Endothelial cell of umbilical vein (primary cell): ENCODE measurements at regions not wholly inside any gene's neighbourhood (a gene's known extent, or its start where the extent isn't known, plus 50 kb on each side); places are given as distances from the start of the nearest gene placed in this dataset.

Experiments
- BruUV-seq: library from RNA; stranded (reverse); fragments of 400-500 nt; replicated peaks from 2 replicates; lab custom pipeline; 2021; lab: Mats Ljungman, UMichigan
- CTCF ChIA-PET: fragments of 300-600, 350-600 bp; sonication (Branson Sonifier 250); formaldehyde crosslinking; loops from one replicate; lab custom pipeline; 2021; ENCODE audit warnings: antibody characterized with exemption, inconsistent platforms; lab: Charles Lee
- POLR2A ChIA-PET: fragments of 300-600, 350-600 bp; sonication (Branson Sonifier 250); formaldehyde crosslinking; loops from one replicate; lab custom pipeline; 2021; ENCODE audit warnings: antibody characterized with exemption, inconsistent platforms; lab: Charles Lee
- DNase-seq: peaks from one replicate; pipeline ENCODE4 v3.0.0-alpha.2; 2011; ENCODE audit warnings: low read depth, low spot score
- FAIRE-seq: peaks from 2 replicates; lab custom pipeline; 2011; peaks lifted over from hg19 to GRCh38; lab: Jason Lieb, UNC
- H2AFZ ChIP-seq: 2 replicates; pipeline ENCODE4 v1.6.0; 2012; ENCODE audit warnings: low read depth, low read length, control low read depth, inconsistent platforms
- H3K27ac ChIP-seq: 2 replicates; pipeline ENCODE4 v1.5.1; 2011; ENCODE audit warnings: low read depth, mild to moderate bottlenecking, control low read depth, low read length, moderate library complexity; ENCODE audit not compliant: insufficient read depth
- H3K27me3 ChIP-seq, 2 experiments: 2 replicates each; pipeline versions ENCODE4 v1.6.0 to v1.6.1; 2011; ENCODE audit warnings: low read length in 2 of 2, mixed read lengths in 1 of 2; ENCODE audit not compliant: control insufficient read depth in 2 of 2, insufficient read depth in 2 of 2
- H3K36me3 ChIP-seq, 2 experiments: 2 replicates in 1 of 2; 3 replicates in 1 of 2; pipeline ENCODE4 v1.5.1; 2011; ENCODE audit warnings: low read length in 2 of 2, mild to moderate bottlenecking in 1 of 2, moderate library complexity in 1 of 2; ENCODE audit not compliant: control insufficient read depth in 2 of 2, insufficient read depth in 2 of 2; ENCODE audit errors: extremely low read depth in 1 of 2
- H3K4me1 ChIP-seq: 3 replicates; pipeline ENCODE4 v1.5.1; 2011; ENCODE audit warnings: mild to moderate bottlenecking, low read length; ENCODE audit not compliant: control insufficient read depth, insufficient read depth; ENCODE audit errors: extremely low read depth
- H3K4me2 ChIP-seq: 2 replicates; pipeline ENCODE4 v1.6.1; 2011; ENCODE audit warnings: low read length, control low read depth, mixed read lengths; ENCODE audit not compliant: insufficient read depth
- H3K4me3 ChIP-seq, 3 experiments: fragments of 200-600 bp in 1 of 3; sonication (generic), shearing (Covaris generic) in 1 of 3; replicated peaks in 1 of 3; 2 replicates each; pipeline ENCODE4 v1.5.1; 2011 to 2016; ENCODE audit warnings: control low read depth in 3 of 3, low read length in 3 of 3, mild to moderate bottlenecking in 2 of 3, inconsistent platforms in 1 of 3, low read depth in 1 of 3, moderate library complexity in 1 of 3; ENCODE audit not compliant: insufficient read depth in 1 of 3
- H3K79me2 ChIP-seq: 2 replicates; pipeline ENCODE4 v1.6.0; 2012; ENCODE audit warnings: low read length, inconsistent platforms; ENCODE audit not compliant: control insufficient read depth, insufficient read depth
- H3K9ac ChIP-seq: replicated peaks from 2 replicates; pipeline ENCODE3; 2011; ENCODE audit warnings: low read length, control low read depth; ENCODE audit not compliant: insufficient read depth; ENCODE audit errors: extremely low read depth
- H3K9me1 ChIP-seq: replicated peaks from 3 replicates; pipeline ENCODE4 v1.6.0; 2011; ENCODE audit warnings: mild to moderate bottlenecking, low read length; ENCODE audit not compliant: control insufficient read depth, insufficient read depth; ENCODE audit errors: extremely low read depth
- H3K9me3 ChIP-seq: replicated peaks from 2 replicates; pipeline ENCODE4 v1.5.1; 2012; ENCODE audit warnings: low read length, inconsistent platforms; ENCODE audit not compliant: control insufficient read depth, insufficient read depth
- H4K20me1 ChIP-seq: replicated peaks from 2 replicates; pipeline ENCODE3; 2011; ENCODE audit warnings: mild to moderate bottlenecking, low read length; ENCODE audit not compliant: control insufficient read depth, insufficient read depth; ENCODE audit errors: extremely low read depth
- CTCF ChIP-seq, 2 donors: IDR thresholded peaks; 1 replicate in 1 of 2; 2 replicates in 1 of 2; pipeline ENCODE4 v1.5.1; 2011; ENCODE audit warnings: low read length in 2 of 2, mild to moderate bottlenecking in 2 of 2, moderate library complexity in 2 of 2, control low read depth in 1 of 2, inconsistent platforms in 1 of 2, low read depth in 1 of 2; ENCODE audit not compliant: insufficient read depth in 1 of 2; ENCODE audit errors: extremely low read depth in 1 of 2
- EZH2 ChIP-seq: IDR thresholded peaks from 2 replicates; pipeline ENCODE4 v1.6.1; 2012; ENCODE audit warnings: borderline replicate concordance, low read depth, mild to moderate bottlenecking, moderate library complexity, low read length, inconsistent platforms; ENCODE audit not compliant: severe bottlenecking
- FOS ChIP-seq: IDR thresholded peaks from 2 replicates; pipeline ENCODE4 v1.6.1; 2011; ENCODE audit warnings: mild to moderate bottlenecking, low read length, moderate library complexity, borderline replicate concordance; ENCODE audit not compliant: insufficient read depth
- GATA2 ChIP-seq: IDR thresholded peaks from 2 replicates; pipeline ENCODE4 v1.7.0; 2011; ENCODE audit warnings: low read depth, mild to moderate bottlenecking, moderate library complexity, mixed read lengths, low read length; ENCODE audit not compliant: insufficient read length, insufficient read depth
- JUN ChIP-seq: IDR thresholded peaks from 2 replicates; pipeline ENCODE4 v1.6.1; 2011; ENCODE audit warnings: borderline replicate concordance, low read depth; ENCODE audit not compliant: insufficient read length, insufficient read depth
- MAX ChIP-seq: IDR thresholded peaks from 2 replicates; pipeline ENCODE4 v1.6.1; 2011; ENCODE audit not compliant: insufficient read depth, insufficient read length
- MYC ChIP-seq: IDR thresholded peaks from one replicate; pipeline ENCODE4 v1.6.1; 2011; ENCODE audit warnings: mild to moderate bottlenecking, low read depth, low read length
- POLR2A ChIP-seq: IDR thresholded peaks from 2 replicates; pipeline ENCODE4 v1.6.1; 2012; ENCODE audit warnings: low read depth, mild to moderate bottlenecking, control low read depth, low read length
- POLR2AphosphoS5 ChIP-seq: IDR thresholded peaks from 2 replicates; pipeline ENCODE4 v1.6.1; 2012; ENCODE audit warnings: low read depth, mild to moderate bottlenecking, control low read depth, low read length, moderate library complexity; ENCODE audit not compliant: insufficient read depth
- dilution Hi-C: fragments of 300-500 bp; cut with MboI; formaldehyde crosslinking; loops from one replicate; pipeline ENCODE4 v1.15.0; 2019; ENCODE audit warnings: low sequenced_read_pairs; ENCODE audit not compliant: extremely low pct_ligation_motif_present
- intact Hi-C: fragments of 100-400 bp; cut with micrococcal nuclease; formaldehyde crosslinking; loops from one replicate; pipeline ENCODE4 v1.10.0; 2022

- FAIRE-seq (no peak), DNase-seq (no peak)
- no peaks in the 10 kb centered on the region for H3K27me3 ChIP-seq
- H3K4me3 ChIP-seq: no peak overlapping the region
- intact Hi-C loops: no loop called here
- H3K79me2 ChIP-seq: no peaks in the 10 kb centered on the region
- no peaks in the 10 kb centered on the region for H3K36me3 ChIP-seq
- BruUV-seq: no TSS peak
- no peaks in the 10 kb centered on the region for H4K20me1 ChIP-seq
- no peak overlapping the region for H3K9ac ChIP-seq
- H3K4me2 ChIP-seq: no peak overlapping the region
- H2AFZ ChIP-seq: no peak overlapping the region
- H3K27ac ChIP-seq: no peak overlapping the region
- H3K9me1 ChIP-seq: no peaks in the 10 kb centered on the region
- CTCF ChIA-PET: no interaction called here
- POLR2A ChIA-PET: no interaction called here
- no peaks in the 10 kb centered on the region for H3K9me3 ChIP-seq
- H3K4me1 ChIP-seq: no peaks in the 10 kb centered on the region
- TF ChIP-seq MAX (no peak), FOS (no peak), JUN (no peak), POLR2A (no peak), MYC (no peak), EZH2 (no peak), GATA2 (no peak), POLR2AphosphoS5 (no peak), CTCF (IDR thresholded peaks at IDR 0.05; ENCODE audit: extremely low read depth in 1 of 2, insufficient read depth in 1 of 2, low read depth in 1 of 2, low read length in 2 of 2) (no peak)
- dilution Hi-C loops: no loop called here
These were observed 584.2 kb upstream of the MMS22L start for GRCh38 chr6:97867177-97867576.
